ENCODE measurements at regions not wholly inside any gene's neighbourhood (a gene's known extent, or its start where the extent isn't known, plus 50 kb on each side); places are given as distances from the start of the nearest gene placed in this dataset.
A peak's percentile ranks its signal among the peaks of the same experiment; 100 is the strongest.

DNA sequence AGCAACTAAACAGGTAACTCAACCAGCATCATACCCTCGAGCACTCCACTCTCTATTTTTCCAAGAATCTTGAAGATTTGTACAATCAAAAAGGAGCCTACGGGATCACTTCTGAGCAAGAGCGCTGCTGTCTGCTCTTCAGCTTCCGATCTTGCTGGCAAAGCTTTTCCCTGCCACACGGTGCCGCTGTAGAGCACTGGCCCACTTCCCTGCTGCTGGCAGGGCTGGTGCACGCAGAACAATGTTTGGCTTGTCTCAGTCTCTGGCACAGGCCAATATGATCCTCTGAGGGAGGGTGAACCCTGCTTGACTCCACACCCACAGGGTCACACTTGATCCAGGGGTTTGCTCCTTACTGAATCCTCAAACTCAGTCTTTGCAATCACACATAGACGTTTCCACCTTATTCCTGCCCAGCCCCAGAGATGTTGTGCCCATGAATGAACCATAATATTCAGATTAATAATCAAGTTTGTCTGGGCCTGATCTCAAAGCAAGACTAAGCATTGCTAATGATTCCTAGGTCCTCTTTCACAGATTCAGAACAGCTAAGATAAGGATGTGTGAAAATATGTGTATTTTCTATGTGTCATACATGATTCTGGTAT, 536.6 kb downstream of the SOX6 start:
- DNase-seq (ENCODE audit: low spot score in 2 of 2, unreplicated experiment in 2 of 2), result peak in 1 of 2 experiments; percentile 69
- H3K36me3 Mint-ChIP-seq, result no peaks in the 10 kb centered on the region
- peaks cover 20% of the 10 kb centered on the region for H3K9me3 Mint-ChIP-seq
- H3K27ac Mint-ChIP-seq, result no peak overlapping the region
- TF ChIP-seq CTCF (IDR thresholded peaks at IDR 0.05; ENCODE audit: unreplicated experiment), result peak; percentile 71
- H3K27me3 Mint-ChIP-seq (ENCODE audit: low read depth), result peaks cover 2% of the 10 kb centered on the region
- H3K4me1 Mint-ChIP-seq, result peaks cover 10% of the 10 kb centered on the region
- no peak overlapping the region for H3K4me3 Mint-ChIP-seq

GRCh38 chr11:15821451-15821850, 534.9 kb downstream of the SOX6 start:
- Mint-ChIP-seq H3K27ac (no peak overlapping the region), H3K27me3 (ENCODE audit: low read depth) (no peaks in the 10 kb centered on the region), H3K9me3 (peaks cover 16% of the 10 kb centered on the region), H3K36me3 (no peaks in the 10 kb centered on the region), H3K4me3 (no peak overlapping the region), H3K4me1 (peaks cover 15% of the 10 kb centered on the region)
- DNase-seq (ENCODE audit: low spot score in 2 of 2, unreplicated experiment in 2 of 2), result no peak
- no peak for TF ChIP-seq CTCF (IDR thresholded peaks at IDR 0.05; ENCODE audit: unreplicated experiment)

DNA sequence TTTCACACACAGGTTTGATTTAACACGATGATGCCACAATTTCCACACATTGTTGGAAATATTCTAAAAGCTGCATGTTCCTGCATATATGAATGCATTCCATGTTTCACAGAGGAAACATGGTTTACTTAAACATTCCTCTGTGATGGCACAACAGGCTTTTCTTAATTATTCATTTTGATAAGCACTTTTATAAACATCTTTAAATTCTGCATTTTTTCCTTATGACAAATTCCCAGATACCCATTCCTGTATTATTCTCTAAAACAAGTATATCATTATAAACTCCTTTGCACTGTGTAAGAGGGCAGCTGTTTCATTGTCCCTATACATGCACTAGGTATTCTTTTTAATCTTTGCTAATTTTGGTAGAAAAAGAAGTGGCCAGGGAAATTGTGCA, 532.3 kb downstream of the SOX6 start:
- H3K27ac Mint-ChIP-seq, result no peak overlapping the region

DNA sequence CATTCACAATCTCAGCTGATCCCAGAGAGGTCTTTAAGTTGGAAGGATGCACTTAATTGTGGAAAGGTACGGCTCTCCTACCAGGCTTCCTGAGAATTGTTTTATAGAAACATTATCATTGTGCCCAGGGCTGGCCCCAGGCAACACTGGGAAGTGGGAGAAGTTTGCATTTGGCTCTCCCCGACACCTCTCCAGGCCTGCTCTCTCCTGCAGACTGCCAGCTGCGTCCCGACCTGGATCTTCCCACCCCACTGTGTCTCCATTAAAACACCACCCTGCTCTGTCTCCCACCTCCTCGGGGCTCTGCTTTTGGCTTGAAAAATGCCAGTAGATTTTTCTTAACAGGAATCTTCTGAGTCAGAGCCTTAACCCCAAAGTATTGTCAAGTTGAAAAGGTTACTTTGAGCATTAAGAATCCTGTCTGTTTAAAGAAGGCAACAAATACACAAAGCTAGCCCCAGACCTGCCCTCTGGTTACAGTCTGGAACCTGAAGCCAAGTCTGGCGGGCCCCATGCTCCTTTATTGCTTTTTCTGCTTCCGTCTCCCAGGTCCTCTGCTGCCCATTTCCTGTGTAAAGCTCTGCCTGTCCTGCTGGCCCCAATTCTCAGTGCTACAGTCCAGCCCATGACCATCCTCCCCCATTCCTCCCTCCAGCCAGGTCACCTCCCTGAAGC, 530.2 kb downstream of the SOX6 start:
- Mint-ChIP-seq H3K4me3 (no peak overlapping the region), H3K27ac (no peak overlapping the region), H3K27me3 (ENCODE audit: low read depth) (no peaks in the 10 kb centered on the region), H3K4me1 (peaks cover 13% of the 10 kb centered on the region), H3K9me3 (peaks cover 10% of the 10 kb centered on the region), H3K36me3 (no peaks in the 10 kb centered on the region)
- no peak for TF ChIP-seq CTCF (IDR thresholded peaks at IDR 0.05; ENCODE audit: unreplicated experiment)
- DNase-seq (ENCODE audit: low spot score in 2 of 2, unreplicated experiment in 2 of 2), result no peak

More for the DNA sequence above, 532.3 kb downstream of the SOX6 start:
- H3K36me3 Mint-ChIP-seq, result no peaks in the 10 kb centered on the region
- no peaks in the 10 kb centered on the region for H3K27me3 Mint-ChIP-seq (ENCODE audit: low read depth)
- H3K4me1 Mint-ChIP-seq, result peaks cover 13% of the 10 kb centered on the region
- H3K4me3 Mint-ChIP-seq, result no peak overlapping the region
- TF ChIP-seq CTCF (IDR thresholded peaks at IDR 0.05; ENCODE audit: unreplicated experiment), result no peak
- no peak for DNase-seq (ENCODE audit: low spot score in 2 of 2, unreplicated experiment in 2 of 2)
- peaks cover 16% of the 10 kb centered on the region for H3K9me3 Mint-ChIP-seq

GRCh38 chr11:15826826-15827225, 529.5 kb downstream of the SOX6 start:
- DNase-seq (ENCODE audit: low spot score in 2 of 2, unreplicated experiment in 2 of 2), result peak; percentile 28 to 63
- H3K9me3 Mint-ChIP-seq, result peaks cover 3% of the 10 kb centered on the region
- no peak overlapping the region for H3K4me3 Mint-ChIP-seq
- no peaks in the 10 kb centered on the region for H3K36me3 Mint-ChIP-seq
- peak; percentile 38 for TF ChIP-seq CTCF (IDR thresholded peaks at IDR 0.05; ENCODE audit: unreplicated experiment)
- H3K27me3 Mint-ChIP-seq (ENCODE audit: low read depth), result no peaks in the 10 kb centered on the region
- H3K27ac Mint-ChIP-seq, result no peak overlapping the region
- H3K4me1 Mint-ChIP-seq, result peaks cover 13% of the 10 kb centered on the region
